ENCODE measurements at regions not wholly inside any gene's neighbourhood (a gene's known extent, or its start where the extent isn't known, plus 50 kb on each side); places are given as distances from the start of the nearest gene placed in this dataset.

- no peak for DNase-seq (ENCODE audit: low read depth in 2 of 2)
Observed at GRCh38 chr3:177742273-177742672, 545.0 kb upstream of the TBL1XR1 start.

- no peak for DNase-seq (ENCODE audit: low read depth in 2 of 2)
Observed at GRCh38 chr3:177743173-177743890, 546.0 kb upstream of the TBL1XR1 start.

GRCh38 chr3:177744873-177745606 is 547.8 kb upstream of the TBL1XR1 start:
- DNase-seq (ENCODE audit: low read depth in 2 of 2) = no peak

GRCh38 chr3:177745607-177746005 is 548.3 kb upstream of the TBL1XR1 start:
- no peak for DNase-seq (ENCODE audit: low read depth in 2 of 2)

- DNase-seq (ENCODE audit: low read depth in 2 of 2) = no peak
Observed at GRCh38 chr3:177746337-177746933, 549.2 kb upstream of the TBL1XR1 start.

GRCh38 chr3:177749836-177750235 is 552.6 kb upstream of the TBL1XR1 start:
- DNase-seq (ENCODE audit: low read depth in 2 of 2) = no peak

- no peak for DNase-seq (ENCODE audit: low read depth in 2 of 2)
Observed at GRCh38 chr3:177750436-177750835, 553.2 kb upstream of the TBL1XR1 start.

- DNase-seq (ENCODE audit: low read depth in 2 of 2) = no peak
Observed at GRCh38 chr3:177751770-177752169, 554.5 kb upstream of the TBL1XR1 start.

GRCh38 chr3:177752831-177753230 is 555.5 kb upstream of the TBL1XR1 start:
- no peak for DNase-seq (ENCODE audit: low read depth in 2 of 2)

GRCh38 chr3:177753451-177754155 is 556.3 kb upstream of the TBL1XR1 start:
- no peak for DNase-seq (ENCODE audit: low read depth in 2 of 2)

GRCh38 chr3:177754508-177754921 is 557.2 kb upstream of the TBL1XR1 start:
- no peak for DNase-seq (ENCODE audit: low read depth in 2 of 2)

- DNase-seq (ENCODE audit: low read depth in 2 of 2) = no peak
Observed at GRCh38 chr3:177758126-177758525, 560.8 kb upstream of the TBL1XR1 start.

GRCh38 chr3:177760803-177761202 is 563.5 kb upstream of the TBL1XR1 start:
- DNase-seq (ENCODE audit: low read depth in 2 of 2) = no peak

- DNase-seq (ENCODE audit: low read depth in 2 of 2) = no peak
Observed at GRCh38 chr3:177764377-177764912, 567.2 kb upstream of the TBL1XR1 start.

- DNase-seq (ENCODE audit: low read depth in 2 of 2) = no peak
Observed at GRCh38 chr3:177764933-177765332, 567.7 kb upstream of the TBL1XR1 start.

- no peak for DNase-seq (ENCODE audit: low read depth in 2 of 2)
Observed at GRCh38 chr3:177770383-177771230, 573.3 kb upstream of the TBL1XR1 start.

- DNase-seq (ENCODE audit: low read depth in 2 of 2) = no peak
Observed at GRCh38 chr3:177771780-177772179, 574.5 kb upstream of the TBL1XR1 start.

- no peak for DNase-seq (ENCODE audit: low read depth in 2 of 2)
Observed at GRCh38 chr3:177772908-177773557, 575.8 kb upstream of the TBL1XR1 start.

GRCh38 chr3:177773717-177774116 is 576.4 kb upstream of the TBL1XR1 start:
- DNase-seq (ENCODE audit: low read depth in 2 of 2) = no peak

- no peak for DNase-seq (ENCODE audit: low read depth in 2 of 2)
Observed at GRCh38 chr3:177776661-177777101, 579.4 kb upstream of the TBL1XR1 start.

Measured in stimulated activated CD8-positive, alpha-beta memory T cell treated with anti-CD3 and anti-CD28 coated beads, Interleukin-2, amount 100 ng/mL, for 48 hours (primary cell).